K562 (cell line): ENCODE measurements at regions not wholly inside any gene's neighbourhood (a gene's known extent, or its start where the extent isn't known, plus 50 kb on each side); places are given as distances from the start of the nearest gene placed in this dataset.
"Not testable (repeated sequence)": the region's sequence is repeated elsewhere in the genome, so short reads cannot be mapped to it uniquely, and the experiment has no call there.

ENCODE experiments used
- AFF4 ChIP-seq: sonication (generic); formaldehyde crosslinking; IDR thresholded peaks from 2 replicates; pipeline ENCODE4 v1.8.0; 2023; ENCODE audit warnings: mild to moderate bottlenecking, missing genetic modification reagents
- ATF2 ChIP-seq: sonication (generic); formaldehyde crosslinking; IDR thresholded peaks from 2 replicates; pipeline ENCODE4 v1.8.1; 2022; ENCODE audit warnings: missing genetic modification reagents
- EHMT2 ChIP-seq: fragments of 450-650 bp; IDR thresholded peaks from 2 replicates; pipeline ENCODE4 v1.6.1; 2018; ENCODE audit warnings: antibody characterized with exemption
- ZC3H11A ChIP-seq: IDR thresholded peaks from 2 replicates; pipeline ENCODE4 v1.6.1; 2012; ENCODE audit warnings: low read depth, low read length, improper control_type of control experiment

GRCh38 chr2:234389661-234390060 is 107.2 kb downstream of the ARL4C start:
- not testable (repeated sequence) for TF ChIP-seq AFF4; ZC3H11A; EHMT2; ATF2 (CRISPR knock-in tag)
